SH-SY5Y (cell line): ENCODE measurements at regions not wholly inside any gene's neighbourhood (a gene's known extent, or its start where the extent isn't known, plus 50 kb on each side); places are given as distances from the start of the nearest gene placed in this dataset.

Experiments
- GATA2 ChIP-seq: IDR thresholded peaks from 2 replicates; pipeline ENCODE4 v1.6.1; 2011; ENCODE audit warnings: mild to moderate bottlenecking, low read depth, low read length
- GATA3 ChIP-seq: IDR thresholded peaks from 2 replicates; pipeline ENCODE4 v1.6.1; 2011; ENCODE audit warnings: low read depth, mild to moderate bottlenecking, low read length, moderate library complexity

GRCh38 chr4:13181681-13182080 lies 302.5 kb downstream of the RAB28 start:
- no peak for TF ChIP-seq GATA3
- TF ChIP-seq GATA2, result no peak

- TF ChIP-seq GATA2 (no peak), GATA3 (no peak)
These were observed 303.4 kb downstream of the RAB28 start for GRCh38 chr4:13180701-13181100.

GRCh38 chr4:13178621-13179020 lies 305.5 kb downstream of the RAB28 start:
- TF ChIP-seq GATA3, result no peak
- no peak for TF ChIP-seq GATA2

GRCh38 chr4:13176741-13177142 lies 307.4 kb downstream of the RAB28 start:
- TF ChIP-seq GATA3 (no peak), GATA2 (no peak)

- TF ChIP-seq GATA2 (no peak), GATA3 (no peak)
These were observed 309.2 kb downstream of the RAB28 start for GRCh38 chr4:13174926-13175325.

- no peak for TF ChIP-seq GATA2
- TF ChIP-seq GATA3, result no peak
These were observed 310.1 kb downstream of the RAB28 start for GRCh38 chr4:13174001-13174400.

- TF ChIP-seq GATA2, result no peak
- TF ChIP-seq GATA3, result no peak
These were observed 312.7 kb downstream of the RAB28 start for GRCh38 chr4:13171292-13172057.

GRCh38 chr4:13169731-13170525 lies 314.2 kb downstream of the RAB28 start:
- TF ChIP-seq GATA2, result no peak
- TF ChIP-seq GATA3, result no peak

- TF ChIP-seq GATA2 (no peak), GATA3 (no peak)
These were observed 315.8 kb downstream of the RAB28 start for GRCh38 chr4:13168326-13168725.

- TF ChIP-seq GATA2, result no peak
These were observed 317.9 kb downstream of the RAB28 start for GRCh38 chr4:13166214-13166613.

GRCh38 chr4:13164783-13165331 lies 319.3 kb downstream of the RAB28 start:
- TF ChIP-seq GATA3 (no peak), GATA2 (no peak)

GRCh38 chr4:13162886-13163285 lies 321.3 kb downstream of the RAB28 start:
- TF ChIP-seq GATA3, result no peak
- no peak for TF ChIP-seq GATA2

GRCh38 chr4:13160920-13161319 lies 323.2 kb downstream of the RAB28 start:
- TF ChIP-seq GATA2 (no peak), GATA3 (no peak)

GRCh38 chr4:13159041-13159620 lies 325.0 kb downstream of the RAB28 start:
- TF ChIP-seq GATA3, result no peak
- TF ChIP-seq GATA2, result no peak
